Muscle of leg (tissue), 3 donors: ENCODE measurements at regions not wholly inside any gene's neighbourhood (a gene's known extent, or its start where the extent isn't known, plus 50 kb on each side); places are given as distances from the start of the nearest gene placed in this dataset.

Source experiments
- DNase-seq: peaks from one replicate; pipeline ENCODE4 v3.0.0; 2013
- H3K27ac ChIP-seq: one replicate; pipeline ENCODE4 v1.5.1; 2013; ENCODE audit warnings: mild to moderate bottlenecking, low read length, control low read depth
- H3K27me3 ChIP-seq: one replicate; pipeline ENCODE4 v1.6.1; 2013; ENCODE audit warnings: low read length; ENCODE audit not compliant: control insufficient read depth, insufficient read depth
- H3K36me3 ChIP-seq: one replicate; pipeline ENCODE4 v1.6.1; 2013; ENCODE audit warnings: low read length; ENCODE audit not compliant: control insufficient read depth, insufficient read depth
- H3K4me1 ChIP-seq: one replicate; pipeline ENCODE4 v1.6.1; 2013; ENCODE audit warnings: low read length; ENCODE audit not compliant: control insufficient read depth, insufficient read depth
- H3K4me3 ChIP-seq: one replicate; pipeline ENCODE4 v1.5.1; 2013; ENCODE audit warnings: low read length, control low read depth
- H3K9me3 ChIP-seq: replicated peaks from 2 replicates; pipeline ENCODE4 v1.6.1; 2013; ENCODE audit warnings: low read depth, low read length; ENCODE audit not compliant: control insufficient read depth
- WGBS: methylation state at CpG from one replicate; pipeline ENCODE4 v1.1.5; 2013; ENCODE audit warnings: missing lambda C conversion rate; ENCODE audit not compliant: insufficient coverage; 5-methylcytosine and 5-hydroxymethylcytosine counted together

DNA sequence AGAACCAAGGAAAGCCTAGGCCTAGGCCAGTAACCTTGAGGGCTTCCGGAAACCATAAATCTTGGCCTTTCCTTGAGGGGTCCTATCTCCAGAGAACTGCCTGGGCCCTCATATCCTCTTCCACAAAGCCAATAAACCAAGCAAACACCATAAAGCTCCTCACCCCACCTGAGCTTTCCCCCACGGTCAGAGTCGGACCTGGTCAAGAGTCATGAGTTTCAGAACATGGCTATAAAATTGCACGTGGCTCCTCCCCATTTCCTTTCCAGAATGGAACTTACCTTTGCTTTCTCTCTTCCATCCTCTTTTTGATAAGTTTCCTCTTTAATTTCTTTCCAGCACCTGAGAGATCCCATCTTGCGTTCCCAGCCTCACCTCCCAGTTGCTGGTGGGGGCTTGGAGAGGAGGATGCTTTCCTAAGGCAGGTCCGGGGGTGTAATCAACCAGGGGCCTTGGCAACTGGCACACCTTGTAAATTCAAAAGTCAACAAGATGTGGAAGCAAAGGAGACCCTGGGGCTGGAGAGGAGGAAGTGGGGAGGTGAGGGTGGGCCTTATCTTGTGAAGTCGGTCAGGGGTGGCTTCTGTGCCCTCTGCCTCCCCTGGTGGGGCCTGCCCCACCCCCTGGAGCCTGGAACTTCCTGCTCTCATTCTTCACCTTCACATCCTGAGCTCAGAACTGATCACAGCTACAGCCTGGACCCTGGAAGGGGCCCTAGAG is 259.9 kb downstream of the FOXD2 start:
- H3K27ac ChIP-seq: no peak overlapping the region
- no peaks in the 10 kb centered on the region for H3K9me3 ChIP-seq

DNA sequence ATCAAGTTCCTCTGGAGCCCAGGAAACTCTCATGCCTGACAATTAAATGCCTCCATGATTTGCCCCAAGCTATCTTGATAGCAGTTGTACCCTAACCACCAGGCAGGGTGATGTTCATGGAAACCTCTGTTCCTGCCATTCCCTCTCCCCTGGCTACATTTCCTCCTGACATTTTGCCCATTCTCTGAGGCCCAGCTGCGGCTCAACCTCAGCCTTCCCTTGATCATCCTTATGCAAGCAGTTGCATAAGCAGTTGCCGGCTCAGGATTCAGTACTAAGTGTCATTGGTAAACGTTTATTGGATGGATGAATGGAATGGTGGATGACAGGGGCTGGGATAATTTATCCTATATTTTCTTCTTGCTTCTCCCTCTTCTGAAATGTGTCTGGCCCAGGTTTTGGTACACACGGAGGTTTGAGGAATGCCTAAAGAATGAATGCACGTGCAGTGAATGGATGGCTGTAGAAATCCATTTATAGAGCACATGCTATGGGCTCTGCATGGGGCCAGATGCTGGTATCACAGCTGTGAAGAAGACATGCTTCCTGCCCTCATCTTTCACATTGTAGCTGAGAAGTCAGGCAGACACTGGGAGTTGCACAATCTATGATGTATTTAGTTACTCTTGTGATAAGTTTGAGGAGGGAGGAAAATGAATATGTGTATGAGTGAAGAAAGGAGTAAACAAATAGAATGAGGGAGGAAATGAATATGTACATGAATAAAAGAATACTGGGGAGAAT is 261.8 kb downstream of the FOXD2 start:
- no peak for DNase-seq
- no peaks in the 10 kb centered on the region for H3K36me3 ChIP-seq
- H3K27ac ChIP-seq: no peak overlapping the region
- H3K27me3 ChIP-seq: peaks cover 4% of the 10 kb centered on the region
- H3K4me3 ChIP-seq: no peak overlapping the region
- WGBS: 58% methylated on average over 2 of the region's 5 CpGs
- H3K4me1 ChIP-seq: no peaks in the 10 kb centered on the region
- H3K9me3 ChIP-seq: no peaks in the 10 kb centered on the region

More for the DNA sequence above, 259.9 kb downstream of the FOXD2 start:
- no peaks in the 10 kb centered on the region for H3K4me1 ChIP-seq
- no peaks in the 10 kb centered on the region for H3K36me3 ChIP-seq
- peaks cover 3% of the 10 kb centered on the region for H3K27me3 ChIP-seq
- DNase-seq: no peak
- WGBS: 82% methylated on average over 4 of the region's 7 CpGs
- no peak overlapping the region for H3K4me3 ChIP-seq

DNA sequence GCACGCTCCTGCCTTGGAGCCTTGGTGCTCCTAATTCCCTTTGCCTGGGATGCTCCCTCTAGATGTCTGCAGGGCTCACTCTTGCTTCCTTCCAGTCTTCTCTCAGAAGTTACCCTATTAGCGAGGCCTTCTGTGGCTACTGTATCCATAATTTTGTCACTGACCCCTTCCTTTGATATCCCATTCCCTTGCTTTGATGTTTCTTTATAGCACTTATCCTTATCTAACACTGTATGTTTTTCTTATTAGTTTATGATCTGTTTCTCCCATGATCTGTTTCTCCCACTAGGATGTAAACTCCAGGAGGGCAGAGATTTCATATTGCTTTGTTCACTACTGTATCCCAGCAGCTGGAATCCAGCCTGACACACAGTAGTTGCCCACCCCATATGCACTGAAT is 263.4 kb downstream of the FOXD2 start:
- no peak overlapping the region for H3K27ac ChIP-seq
- DNase-seq: no peak
- no peak overlapping the region for H3K4me3 ChIP-seq
- peaks cover 14% of the 10 kb centered on the region for H3K27me3 ChIP-seq
- no peaks in the 10 kb centered on the region for H3K9me3 ChIP-seq
- H3K4me1 ChIP-seq: peaks cover 3% of the 10 kb centered on the region
- 94% methylated on average over 1 of the region's 2 CpGs for WGBS
- no peaks in the 10 kb centered on the region for H3K36me3 ChIP-seq

DNA sequence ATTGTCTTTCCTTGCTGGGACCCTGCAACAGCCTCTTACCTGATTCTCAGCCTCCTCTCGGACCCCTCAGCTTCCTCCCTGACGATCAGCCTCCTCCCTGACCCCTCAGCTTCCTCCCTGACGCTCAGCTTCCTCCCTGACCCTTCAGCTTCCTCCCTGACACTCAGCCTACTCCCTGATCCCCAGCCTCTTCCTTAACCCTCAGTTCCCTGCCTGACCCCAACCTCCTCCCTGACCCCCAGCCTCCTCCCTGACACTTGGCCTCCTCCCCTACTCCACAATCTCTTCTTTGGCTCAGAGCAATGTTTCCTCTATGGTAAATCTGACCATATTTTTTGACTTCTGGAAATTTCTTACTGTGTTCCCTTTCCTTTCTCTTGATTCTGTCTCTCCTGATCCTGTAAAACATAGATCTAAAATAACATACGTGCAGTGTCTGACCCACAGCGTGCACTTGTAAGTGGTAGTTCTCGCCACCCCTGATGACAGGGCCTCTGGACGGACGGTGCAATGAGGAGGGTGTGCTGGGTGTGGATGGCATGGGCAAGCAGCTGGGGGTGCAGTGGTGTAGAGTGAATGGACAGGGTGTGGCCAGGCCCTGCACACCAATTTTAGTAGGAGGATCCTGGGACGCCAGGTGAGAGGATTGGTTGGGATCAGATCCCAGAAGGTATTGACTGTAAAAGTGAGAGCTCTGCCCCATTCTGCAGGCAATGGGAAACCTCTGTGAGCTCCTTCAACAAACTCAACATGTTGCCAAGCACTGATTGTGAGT is 264.1 kb downstream of the FOXD2 start:
- H3K27me3 ChIP-seq: peaks cover 18% of the 10 kb centered on the region
- no peak overlapping the region for H3K4me3 ChIP-seq
- peaks cover 3% of the 10 kb centered on the region for H3K4me1 ChIP-seq
- 65% methylated on average over 5 of the region's 9 CpGs for whole genome bisulfite sequencing
- no peak overlapping the region for H3K27ac ChIP-seq
- no peak for DNase-seq
- H3K36me3 ChIP-seq: no peaks in the 10 kb centered on the region
- H3K9me3 ChIP-seq: no peaks in the 10 kb centered on the region

DNA sequence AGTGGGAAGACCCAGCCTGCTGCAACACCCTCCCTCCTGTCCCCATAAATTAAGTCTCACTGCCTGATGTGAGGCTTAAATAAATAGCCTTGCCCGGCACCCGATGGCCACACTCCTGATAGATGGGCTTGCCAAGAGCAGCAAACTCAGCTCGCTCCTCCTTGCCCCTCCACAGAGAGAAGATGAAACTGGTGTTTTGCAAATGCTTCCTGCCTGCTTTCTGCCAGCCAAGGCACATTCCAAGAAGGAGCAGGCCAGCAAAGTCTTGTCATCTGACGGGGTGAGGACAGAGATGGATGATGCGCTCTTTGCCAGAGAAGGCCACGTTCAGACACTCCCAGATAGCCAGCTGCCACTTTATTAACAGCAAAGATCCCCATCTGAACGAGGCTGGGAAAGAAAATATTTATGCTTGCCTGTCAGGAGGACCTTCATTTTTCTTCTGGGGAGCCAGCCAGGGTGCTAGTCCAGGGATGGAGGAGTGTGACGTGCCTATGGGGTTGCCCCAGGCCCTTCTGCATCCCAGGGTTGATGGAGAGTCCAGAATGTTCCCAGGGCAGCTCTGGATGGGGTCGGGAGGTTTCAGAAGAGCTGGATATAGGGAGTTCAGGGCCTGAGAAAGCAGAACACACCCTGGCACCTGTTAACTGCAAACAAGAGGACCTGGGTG is 265.4 kb downstream of the FOXD2 start:
- Histone ChIP-seq H3K36me3 (no peaks in the 10 kb centered on the region), H3K4me3 (no peak overlapping the region), H3K4me1 (peaks cover 9% of the 10 kb centered on the region), H3K27ac (no peak overlapping the region), H3K9me3 (no peaks in the 10 kb centered on the region), H3K27me3 (peaks cover 32% of the 10 kb centered on the region)
- WGBS: 53% methylated on average over 8 of the region's 9 CpGs
- DNase-seq: no peak

DNA sequence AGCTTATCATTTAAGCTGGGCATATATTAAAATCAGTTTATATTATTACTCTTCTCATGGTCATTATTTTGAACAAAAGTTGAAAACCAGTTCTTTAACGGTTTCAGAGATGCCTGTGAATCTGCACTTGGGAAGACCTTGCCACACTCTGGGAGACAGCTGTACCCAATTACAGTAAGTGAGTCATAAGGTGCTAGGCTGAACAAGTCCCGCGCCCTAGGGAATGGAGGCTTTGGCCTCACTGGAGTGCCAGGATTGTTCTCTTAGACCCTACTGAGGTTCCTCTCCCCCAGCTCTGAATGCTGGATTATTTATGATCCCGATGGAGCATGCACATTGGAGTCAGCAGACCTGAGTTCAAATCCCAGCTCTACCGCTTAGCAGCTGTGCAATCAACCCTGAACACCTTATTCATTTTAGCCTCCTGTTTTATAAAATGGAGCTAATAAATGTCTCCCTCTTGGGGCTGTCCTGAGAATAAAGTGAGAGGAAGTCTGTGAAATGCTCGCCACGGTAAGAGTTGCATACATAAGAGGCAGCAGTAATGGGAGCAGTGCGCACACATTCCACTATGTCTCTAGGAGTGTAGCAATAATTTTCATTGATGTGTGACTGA is 266.2 kb downstream of the FOXD2 start:
- Histone ChIP-seq H3K27me3 (peaks cover 40% of the 10 kb centered on the region), H3K9me3 (no peaks in the 10 kb centered on the region), H3K4me1 (peaks cover 16% of the 10 kb centered on the region), H3K4me3 (no peak overlapping the region), H3K36me3 (no peaks in the 10 kb centered on the region), H3K27ac (no peak overlapping the region)
- WGBS: 77% methylated on average over 2 of the region's 8 CpGs
- DNase-seq: no peak

DNA sequence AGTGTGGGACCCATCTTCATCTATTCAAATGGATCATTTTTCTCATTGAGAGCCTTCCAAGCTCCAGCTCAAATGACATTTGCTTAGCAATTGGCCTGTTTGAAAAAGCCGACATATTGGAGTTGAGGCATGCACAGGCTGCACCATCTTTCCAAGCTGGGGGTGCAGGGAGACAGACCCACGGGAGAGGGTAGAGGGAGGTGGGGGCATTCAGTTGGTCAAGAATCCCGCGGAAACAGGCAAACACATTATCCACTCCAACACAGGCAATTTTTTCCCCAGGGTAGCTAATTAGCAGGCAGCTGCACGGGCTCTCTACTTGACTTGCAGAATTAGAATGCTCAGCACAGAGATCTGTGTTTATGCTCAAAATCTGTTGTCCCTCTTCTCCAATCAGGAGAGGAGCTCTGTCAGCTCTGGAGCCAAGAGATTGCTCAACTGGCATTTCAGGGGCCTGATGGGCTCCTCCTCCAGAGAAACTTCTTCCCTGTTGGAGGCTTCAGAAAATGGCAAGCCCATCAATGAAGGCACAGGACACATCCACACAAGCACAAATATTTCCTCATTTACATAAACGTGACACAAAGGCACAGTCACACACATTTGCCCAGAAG is 267.8 kb downstream of the FOXD2 start:
- no peak overlapping the region for H3K4me3 ChIP-seq
- H3K36me3 ChIP-seq: no peaks in the 10 kb centered on the region
- no CpG with 5 or more reads among the region's 6 CpGs for WGBS
- no peak overlapping the region for H3K27ac ChIP-seq
- H3K4me1 ChIP-seq: peaks cover 30% of the 10 kb centered on the region
- H3K9me3 ChIP-seq: no peaks in the 10 kb centered on the region
- no peak for DNase-seq
- H3K27me3 ChIP-seq: peaks cover 55% of the 10 kb centered on the region

DNA sequence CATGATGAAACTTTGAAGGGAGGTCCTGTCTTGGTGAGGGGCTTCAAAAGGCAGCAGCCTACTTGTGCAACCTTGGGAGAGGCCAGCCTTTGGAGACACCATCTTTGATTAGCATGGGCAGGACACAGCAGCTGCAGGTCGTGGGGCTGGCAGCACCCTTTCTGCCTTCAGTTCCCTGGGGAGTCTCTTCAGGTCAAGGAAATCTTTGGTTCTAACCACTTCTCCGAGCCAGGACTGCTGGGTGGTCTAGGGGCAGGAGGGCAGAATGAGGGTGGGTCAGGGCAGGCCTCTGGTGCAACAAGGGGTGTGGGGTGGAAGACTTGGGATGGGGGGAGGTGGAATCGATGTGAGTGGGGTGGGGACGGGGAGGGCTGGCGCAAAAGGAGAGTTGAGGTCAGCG is 269.7 kb downstream of the FOXD2 start:
- no peak overlapping the region for H3K4me3 ChIP-seq
- H3K27me3 ChIP-seq: peaks cover 74% of the 10 kb centered on the region
- DNase-seq: no peak
- H3K9me3 ChIP-seq: no peaks in the 10 kb centered on the region
- 31% methylated on average over 6 of the region's 6 CpGs for WGBS
- peaks cover 32% of the 10 kb centered on the region for H3K4me1 ChIP-seq
- H3K36me3 ChIP-seq: no peaks in the 10 kb centered on the region
- no peak overlapping the region for H3K27ac ChIP-seq

DNA sequence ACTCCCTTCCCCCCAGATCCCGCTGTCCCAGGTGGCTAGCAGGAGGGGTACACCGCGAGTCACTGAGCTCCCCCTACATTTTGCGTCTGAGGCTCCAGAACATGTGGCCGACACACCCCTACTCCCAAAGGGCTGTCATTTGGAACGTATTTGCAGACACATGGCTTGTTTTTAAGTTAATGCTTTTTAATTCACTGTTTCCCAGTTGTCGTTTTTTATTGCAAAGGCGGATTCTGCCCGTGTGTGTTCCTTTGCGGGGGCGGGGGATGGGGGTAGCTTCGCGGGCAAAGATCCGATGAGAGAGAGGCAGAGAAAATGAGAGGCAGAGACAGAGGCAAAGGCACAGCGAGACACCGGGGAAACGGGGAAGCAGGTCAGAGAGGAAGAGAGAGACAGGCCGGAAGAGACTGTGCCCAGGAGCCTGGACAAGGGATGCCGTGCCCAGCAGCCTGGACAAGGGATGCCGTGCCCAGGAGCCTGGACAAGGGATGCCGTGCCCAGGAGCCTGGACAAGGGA is 270.2 kb downstream of the FOXD2 start:
- H3K36me3 ChIP-seq: no peaks in the 10 kb centered on the region
- 1% methylated on average over 17 of the region's 21 CpGs for WGBS
- H3K4me3 ChIP-seq: no peak overlapping the region
- DNase-seq: peak; percentile 75
- peaks cover 32% of the 10 kb centered on the region for H3K4me1 ChIP-seq
- no peaks in the 10 kb centered on the region for H3K9me3 ChIP-seq
- H3K27me3 ChIP-seq: peaks cover 76% of the 10 kb centered on the region
- H3K27ac ChIP-seq: no peak overlapping the region
